Testis (tissue), 2 donors: ENCODE measurements at regions not wholly inside any gene's neighbourhood (a gene's known extent, or its start where the extent isn't known, plus 50 kb on each side); places are given as distances from the start of the nearest gene placed in this dataset.
"Not testable (repeated sequence)": the region's sequence is repeated elsewhere in the genome, so short reads cannot be mapped to it uniquely, and the experiment has no call there.

Source experiments
- DNase-seq: peaks from one replicate; pipeline ENCODE4 v3.0.0-alpha.2; 2019
- H3K27ac ChIP-seq, 2 donors: fragments of 200-600 bp; sonication (generic); one replicate each; pipeline ENCODE4 v1.5.1; 2019
- H3K27me3 ChIP-seq: fragments of 200-600 bp; sonication (generic); one replicate; pipeline ENCODE4 v1.5.1; 2019
- H3K36me3 ChIP-seq: fragments of 200-600 bp; sonication (generic); one replicate; pipeline ENCODE4 v1.5.1; 2017; ENCODE audit warnings: low read depth; ENCODE audit errors: missing control alignments
- H3K4me1 ChIP-seq: fragments of 200-600 bp; sonication (generic); one replicate; pipeline ENCODE4 v1.5.1; 2019
- H3K4me3 ChIP-seq, 2 donors: fragments of 200-600 bp; sonication (generic); one replicate each; pipeline ENCODE4 v1.5.1; 2017 to 2019
- H3K9me3 ChIP-seq: fragments of 200-600 bp; sonication (generic); one replicate; pipeline ENCODE4 v1.5.1; 2017
- CTCF ChIP-seq, 3 experiments: fragments of 450-650 bp in 2 of 3; fragments of 200-600 bp in 1 of 3; sonication (generic) in 1 of 3; IDR thresholded peaks; one replicate each; pipeline ENCODE4 v1.5.1; 2016 to 2019; ENCODE audit warnings: antibody characterized with exemption in 3 of 3, mild to moderate bottlenecking in 2 of 3, moderate library complexity in 1 of 3
- POLR2A ChIP-seq: fragments of 450-650 bp; IDR thresholded peaks from one replicate; pipeline ENCODE4 v1.6.1; 2017; ENCODE audit warnings: antibody characterized with exemption, mild to moderate bottlenecking, moderate library complexity
- WGBS, 2 donors: methylation state at CpG; one replicate each; pipeline ENCODE4 v1.1.5; 2018; 5-methylcytosine and 5-hydroxymethylcytosine counted together
- intact Hi-C: fragments of 100-400 bp; cut with DNase I; formaldehyde crosslinking; loops from one replicate; pipeline ENCODE4 v1.15.1; 2023; ENCODE audit warnings: low total_unique reads

GRCh38 chr20:12575352-12576095, 433.2 kb upstream of the SPTLC3 start:
- DNase-seq: peak; percentile 82
- Histone ChIP-seq H3K4me3 (no peak overlapping the region), H3K27ac (no peak overlapping the region), H3K9me3 (no peaks in the 10 kb centered on the region), H3K27me3 (no peaks in the 10 kb centered on the region), H3K4me1 (peaks cover 12% of the 10 kb centered on the region), H3K36me3 (no peaks in the 10 kb centered on the region)
- intact Hi-C loops: no loop called here
- no peak for TF ChIP-seq POLR2A
- no peak for TF ChIP-seq CTCF (IDR thresholded peaks at IDR 0.05)
- 42 to 45% methylated on average over 4 of the region's 4 CpGs for WGBS, 2 donors

GRCh38 chr20:12577213-12577612, 431.6 kb upstream of the SPTLC3 start:
- H3K36me3 ChIP-seq: no peaks in the 10 kb centered on the region
- intact Hi-C loops: no loop called here
- no peak for TF ChIP-seq POLR2A
- no peak for TF ChIP-seq CTCF (IDR thresholded peaks at IDR 0.05)
- no peak for DNase-seq
- no peak overlapping the region for H3K27ac ChIP-seq
- peaks cover 12% of the 10 kb centered on the region for H3K4me1 ChIP-seq
- no peak overlapping the region for H3K4me3 ChIP-seq
- H3K27me3 ChIP-seq: no peaks in the 10 kb centered on the region
- H3K9me3 ChIP-seq: no peaks in the 10 kb centered on the region
- 38 to 62% methylated on average over 1 of the region's 1 CpG for WGBS, 2 donors

GRCh38 chr20:12581644-12582289, 427.0 kb upstream of the SPTLC3 start:
- Histone ChIP-seq H3K27ac (no peak overlapping the region), H3K4me1 (no peaks in the 10 kb centered on the region), H3K9me3 (no peaks in the 10 kb centered on the region), H3K27me3 (no peaks in the 10 kb centered on the region), H3K4me3 (no peak overlapping the region), H3K36me3 (no peaks in the 10 kb centered on the region)
- DNase-seq: no peak
- WGBS, 2 donors: 47 to 59% methylated on average over 5 of the region's 5 CpGs
- TF ChIP-seq CTCF (IDR thresholded peaks at IDR 0.05) (no peak), POLR2A (no peak)
- intact Hi-C loops: no loop called here

GRCh38 chr20:12582710-12583109, 426.1 kb upstream of the SPTLC3 start:
- 84 to 92% methylated on average over 10 to 13 of the region's 14 CpGs for WGBS, 2 donors
- H3K27ac ChIP-seq, H3K4me1 ChIP-seq, H3K36me3 ChIP-seq, intact Hi-C loops, H3K27me3 ChIP-seq, H3K4me3 ChIP-seq, H3K9me3 ChIP-seq, DNase-seq: not testable (repeated sequence)

- Histone ChIP-seq H3K4me1 (no peaks in the 10 kb centered on the region), H3K27ac (no peak overlapping the region), H3K4me3 (no peak overlapping the region), H3K36me3 (no peaks in the 10 kb centered on the region), H3K27me3 (no peaks in the 10 kb centered on the region), H3K9me3 (no peaks in the 10 kb centered on the region)
- WGBS, 2 donors: 36 to 63% methylated on average over 1 of the region's 1 CpG
- TF ChIP-seq CTCF (IDR thresholded peaks at IDR 0.05) (no peak), POLR2A (no peak)
- DNase-seq: no peak
- intact Hi-C loops: no loop called here
Measured at GRCh38 chr20:12591949-12592470, 416.8 kb upstream of the SPTLC3 start.
